Left renal pelvis (tissue), 4 donors: ENCODE measurements at regions not wholly inside any gene's neighbourhood (a gene's known extent, or its start where the extent isn't known, plus 50 kb on each side); places are given as distances from the start of the nearest gene placed in this dataset.

Source experiments
- DNase-seq, 4 donors: peaks; one replicate each; pipeline ENCODE4 v3.0.0-alpha.2; 2013; ENCODE audit warnings: low read depth in 4 of 4, low spot score in 3 of 4

- no peak for DNase-seq
Measured at GRCh38 chr2:156165742-156166141, 166.8 kb downstream of the NR4A2 start.

- no peak for DNase-seq
Measured at GRCh38 chr2:156164091-156164720, 168.3 kb downstream of the NR4A2 start.

GRCh38 chr2:156158808-156159207 lies 173.7 kb downstream of the NR4A2 start:
- no peak for DNase-seq

GRCh38 chr2:156157670-156158069 lies 174.9 kb downstream of the NR4A2 start:
- DNase-seq, result no peak

GRCh38 chr2:156156580-156156979 lies 175.9 kb downstream of the NR4A2 start:
- no peak for DNase-seq

GRCh38 chr2:156155319-156155718 lies 177.2 kb downstream of the NR4A2 start:
- no peak for DNase-seq

- DNase-seq, result no peak
Measured at GRCh38 chr2:156151351-156151750, 181.2 kb downstream of the NR4A2 start.

GRCh38 chr2:156147594-156148330 lies 184.8 kb downstream of the NR4A2 start:
- DNase-seq, result no peak

- no peak for DNase-seq
Measured at GRCh38 chr2:156145976-156146375, 186.5 kb downstream of the NR4A2 start.

GRCh38 chr2:156145469-156145868 lies 187.1 kb downstream of the NR4A2 start:
- no peak for DNase-seq

GRCh38 chr2:156136566-156136965 lies 196.0 kb downstream of the NR4A2 start:
- DNase-seq, result no peak

- no peak for DNase-seq
Measured at GRCh38 chr2:156134887-156135286, 197.6 kb downstream of the NR4A2 start.

- DNase-seq, result no peak
Measured at GRCh38 chr2:156132941-156133340, 199.6 kb downstream of the NR4A2 start.

- no peak for DNase-seq
Measured at GRCh38 chr2:156132130-156132529, 200.4 kb downstream of the NR4A2 start.

GRCh38 chr2:156129227-156129626 lies 203.3 kb downstream of the NR4A2 start:
- DNase-seq, result no peak

- DNase-seq, result no peak
Measured at GRCh38 chr2:156125018-156125417, 207.5 kb downstream of the NR4A2 start.

GRCh38 chr2:156124458-156124857 lies 208.1 kb downstream of the NR4A2 start:
- no peak for DNase-seq

GRCh38 chr2:156118753-156119416 lies 213.6 kb downstream of the NR4A2 start:
- DNase-seq, result no peak

- no peak for DNase-seq
Measured at GRCh38 chr2:156116113-156116512, 216.4 kb downstream of the NR4A2 start.

GRCh38 chr2:156115338-156115737 lies 217.2 kb downstream of the NR4A2 start:
- no peak for DNase-seq

GRCh38 chr2:156112323-156112722 lies 220.2 kb downstream of the NR4A2 start:
- no peak for DNase-seq

GRCh38 chr2:156110890-156111289 lies 221.6 kb downstream of the NR4A2 start:
- no peak for DNase-seq
